GM21447 (cell line): ENCODE measurements at regions not wholly inside any gene's neighbourhood (a gene's known extent, or its start where the extent isn't known, plus 50 kb on each side); places are given as distances from the start of the nearest gene placed in this dataset.

Source experiments
- ATAC-seq: cut with Tn5 transposase; IDR thresholded peaks from one replicate; pipeline ENCODE4 v1.9.1; 2021; ENCODE audit not compliant: unreplicated experiment

DNA sequence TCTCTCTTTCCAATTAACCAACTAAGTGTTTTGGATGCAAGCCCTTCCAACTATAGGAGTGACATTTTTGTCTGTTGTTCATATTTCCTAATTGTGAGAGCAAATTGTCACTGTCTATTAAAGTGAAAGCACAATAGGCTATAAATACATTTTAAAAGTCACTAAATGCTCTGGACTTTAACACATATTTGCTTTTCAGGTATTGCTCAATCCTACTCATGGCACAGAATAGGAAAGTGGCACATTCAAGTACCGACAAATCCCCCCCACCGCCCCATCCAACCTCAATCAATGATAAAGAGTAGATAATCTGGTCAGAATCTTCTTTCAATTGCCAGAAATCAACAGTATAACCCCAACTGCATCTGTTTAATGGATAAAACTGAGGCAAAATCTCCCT lies 419.8 kb downstream of the PLK2 start:
- ATAC-seq, result no peak

DNA sequence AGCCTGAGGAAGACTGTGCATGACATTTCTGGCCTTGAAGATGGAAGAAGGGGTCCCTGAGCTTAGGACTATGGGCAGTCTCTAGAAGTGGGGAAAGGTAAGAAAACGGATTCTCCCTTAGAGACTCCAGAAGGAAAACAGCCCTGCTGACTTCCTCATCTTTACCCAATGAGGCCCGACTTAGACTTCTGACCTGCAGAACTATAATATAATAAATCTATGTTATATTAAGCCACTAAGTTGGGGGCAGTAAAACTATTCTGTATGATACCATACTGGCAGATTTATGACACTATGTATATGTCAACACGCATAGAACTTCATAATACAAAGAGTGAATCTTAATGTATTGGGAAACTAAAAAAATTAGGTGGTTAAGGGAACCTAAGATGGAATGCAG lies 422.0 kb downstream of the PLK2 start:
- no peak for ATAC-seq

DNA sequence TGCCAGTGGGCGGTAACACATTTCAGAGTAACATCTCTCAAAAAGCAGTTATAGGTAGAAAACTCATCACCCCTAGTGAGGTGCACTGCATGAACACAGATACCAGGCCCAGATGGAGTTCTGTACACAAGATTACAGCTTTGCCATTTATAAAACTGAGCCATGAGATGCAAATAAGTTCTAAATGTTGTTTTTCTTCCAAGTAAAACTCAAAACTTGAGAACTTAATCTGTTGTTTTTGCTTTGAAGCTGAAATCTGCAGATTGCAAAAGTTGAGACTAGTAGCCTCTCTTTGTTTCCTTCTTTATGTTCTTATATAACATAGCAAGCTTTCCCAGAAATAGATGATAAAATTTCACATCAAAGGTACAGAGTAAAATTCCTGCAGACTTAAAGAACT lies 434.1 kb downstream of the PLK2 start:
- no peak for ATAC-seq

DNA sequence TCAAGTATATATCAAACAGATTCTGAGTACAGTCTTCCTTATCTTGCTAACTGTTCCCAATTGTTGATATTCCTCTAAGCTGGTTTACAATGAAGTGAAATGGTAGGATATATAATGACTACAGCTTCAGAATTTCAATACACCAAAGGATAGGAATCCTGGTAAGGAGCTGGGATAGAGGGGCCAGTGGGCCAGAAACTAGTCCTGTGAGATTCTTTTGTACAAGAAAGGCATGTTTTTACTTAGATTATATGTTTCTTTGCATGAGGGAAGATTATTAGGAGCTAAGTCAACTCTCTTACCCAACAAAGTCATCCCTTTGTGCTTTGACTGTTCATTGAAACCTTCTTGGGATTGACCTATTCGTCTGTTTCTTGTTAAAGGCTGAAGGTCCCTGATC lies 435.7 kb downstream of the PLK2 start:
- no peak for ATAC-seq

DNA sequence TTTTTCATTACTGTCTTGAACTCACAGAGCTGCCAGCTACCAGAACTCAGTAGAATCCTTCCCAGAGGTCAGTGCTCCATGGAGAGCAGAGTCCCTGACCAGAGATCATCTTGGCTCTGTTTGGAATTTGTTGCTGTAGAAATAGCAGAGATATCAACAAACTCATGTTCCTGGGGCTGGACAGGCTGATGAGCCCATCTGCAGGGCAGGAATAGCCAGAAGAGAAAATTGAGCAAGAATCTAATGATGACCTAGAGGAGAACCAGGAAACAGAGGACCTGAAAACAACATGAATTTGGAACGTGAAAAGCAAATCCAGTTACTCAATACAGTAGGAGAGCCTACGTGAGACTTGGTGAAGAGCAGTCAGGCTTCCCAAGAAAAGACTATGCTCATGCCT lies 437.8 kb downstream of the PLK2 start:
- no peak for ATAC-seq

DNA sequence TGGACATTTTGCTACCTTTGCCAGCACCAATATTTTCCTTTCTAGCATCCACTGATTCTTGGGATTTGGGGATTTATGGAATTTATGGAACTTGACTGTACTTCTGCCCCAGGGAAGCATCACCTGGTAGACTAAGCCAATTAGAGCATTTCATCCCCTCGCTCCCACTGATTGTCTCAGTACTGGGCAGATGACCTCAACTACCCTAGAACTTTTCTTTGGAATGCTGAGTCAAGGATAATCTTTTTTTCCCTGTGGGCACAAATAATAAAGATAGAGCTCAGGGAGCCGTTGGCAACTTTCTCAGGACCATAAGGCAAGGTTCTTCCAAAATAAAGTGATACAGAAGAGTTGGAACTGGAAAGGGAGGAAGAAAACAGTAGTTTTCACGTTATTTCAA lies 438.4 kb downstream of the PLK2 start:
- no peak for ATAC-seq

DNA sequence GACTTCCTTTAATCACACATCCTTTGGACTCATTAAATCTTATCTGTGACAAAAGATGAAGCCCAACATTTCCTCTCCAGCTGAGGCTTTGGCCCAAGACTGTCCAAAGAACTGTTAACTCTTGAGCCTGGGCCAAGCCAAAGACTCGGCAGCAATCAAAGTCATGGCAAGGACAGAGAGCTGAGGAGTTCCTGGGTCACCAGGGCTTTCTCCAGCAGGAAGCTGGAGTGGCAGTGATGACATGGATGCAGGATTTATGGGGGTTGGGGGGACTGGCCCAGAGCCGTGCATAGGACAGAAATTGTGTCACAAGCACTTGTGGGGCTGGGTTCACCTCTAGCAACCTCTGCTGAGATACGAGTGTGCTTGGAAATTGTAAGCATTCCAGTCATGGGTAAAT lies 440.3 kb downstream of the PLK2 start:
- no peak for ATAC-seq

DNA sequence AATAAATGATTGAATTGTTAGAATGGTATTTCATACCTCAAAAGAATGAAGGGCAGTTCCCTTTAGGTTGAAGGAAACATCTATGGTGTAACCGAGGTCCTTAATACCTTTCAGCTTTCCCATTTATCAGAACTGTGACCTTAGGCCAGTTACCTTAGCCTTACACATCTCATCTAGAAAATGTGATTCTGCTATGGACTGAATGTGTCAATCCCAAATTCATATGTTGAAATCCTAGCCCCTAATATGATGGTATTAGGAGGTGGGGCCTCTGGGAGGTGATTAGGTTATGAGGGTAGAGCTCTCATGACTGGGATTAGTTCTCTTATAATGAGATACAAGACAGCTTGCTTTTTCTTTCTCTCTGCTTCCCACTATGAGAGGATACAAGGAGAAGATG lies 441.9 kb downstream of the PLK2 start:
- no peak for ATAC-seq

DNA sequence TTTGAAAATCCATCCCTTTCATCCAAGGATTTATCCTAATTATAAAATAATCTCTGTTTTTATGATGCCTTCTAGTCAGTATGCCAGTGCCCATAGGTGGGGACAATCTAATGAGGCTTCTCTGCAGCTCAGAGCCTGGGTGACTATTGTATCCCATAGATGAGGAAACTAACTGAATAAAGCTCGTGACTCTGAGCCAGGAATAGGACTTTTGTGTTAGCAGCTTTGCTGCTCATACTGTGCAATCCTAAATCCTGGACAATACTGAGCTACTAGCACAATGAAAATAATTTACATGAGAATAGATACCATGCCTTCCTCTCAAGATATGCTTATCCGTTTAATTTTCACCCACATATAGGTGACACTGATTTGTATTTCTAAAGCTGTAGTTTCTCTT lies 443.0 kb downstream of the PLK2 start:
- no peak for ATAC-seq

DNA sequence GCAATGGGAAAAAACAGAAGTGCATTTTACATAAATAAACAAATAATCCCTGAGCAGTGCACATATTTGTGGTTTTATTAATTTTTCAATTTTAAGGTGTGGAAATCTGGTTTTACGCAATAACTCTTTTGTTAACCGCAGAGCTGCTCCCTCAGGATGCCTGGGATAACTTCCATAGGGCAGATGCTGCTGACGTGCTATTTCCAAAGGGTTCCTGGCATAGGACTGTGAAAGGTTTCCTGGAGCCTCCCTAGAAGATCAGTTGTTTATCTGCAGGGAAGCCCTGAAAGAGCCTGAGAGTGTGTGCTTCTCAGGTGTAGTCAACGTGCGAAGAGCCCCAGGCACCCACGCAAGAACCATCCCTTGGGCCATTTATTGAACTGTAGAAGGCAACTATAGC lies 443.5 kb downstream of the PLK2 start:
- ATAC-seq, result no peak

DNA sequence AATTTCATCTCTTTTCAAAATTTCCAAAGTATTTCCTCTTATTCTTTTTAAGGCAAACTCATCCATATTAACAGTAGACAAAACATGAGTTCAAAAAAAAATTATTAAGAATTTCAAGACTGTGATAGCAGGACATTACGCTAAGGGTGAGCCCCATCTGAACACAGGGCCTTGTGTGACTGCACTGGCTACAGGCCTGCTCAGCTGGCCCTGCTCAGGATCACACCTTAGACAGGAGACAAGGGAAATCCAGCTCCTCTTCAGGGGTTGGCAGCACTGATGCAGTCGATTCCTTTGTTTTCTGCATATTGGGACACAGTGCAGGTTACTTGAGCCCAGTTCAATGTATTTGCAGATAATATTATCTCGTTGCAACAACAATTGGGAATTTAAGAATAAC lies 444.7 kb downstream of the PLK2 start:
- no peak for ATAC-seq

DNA sequence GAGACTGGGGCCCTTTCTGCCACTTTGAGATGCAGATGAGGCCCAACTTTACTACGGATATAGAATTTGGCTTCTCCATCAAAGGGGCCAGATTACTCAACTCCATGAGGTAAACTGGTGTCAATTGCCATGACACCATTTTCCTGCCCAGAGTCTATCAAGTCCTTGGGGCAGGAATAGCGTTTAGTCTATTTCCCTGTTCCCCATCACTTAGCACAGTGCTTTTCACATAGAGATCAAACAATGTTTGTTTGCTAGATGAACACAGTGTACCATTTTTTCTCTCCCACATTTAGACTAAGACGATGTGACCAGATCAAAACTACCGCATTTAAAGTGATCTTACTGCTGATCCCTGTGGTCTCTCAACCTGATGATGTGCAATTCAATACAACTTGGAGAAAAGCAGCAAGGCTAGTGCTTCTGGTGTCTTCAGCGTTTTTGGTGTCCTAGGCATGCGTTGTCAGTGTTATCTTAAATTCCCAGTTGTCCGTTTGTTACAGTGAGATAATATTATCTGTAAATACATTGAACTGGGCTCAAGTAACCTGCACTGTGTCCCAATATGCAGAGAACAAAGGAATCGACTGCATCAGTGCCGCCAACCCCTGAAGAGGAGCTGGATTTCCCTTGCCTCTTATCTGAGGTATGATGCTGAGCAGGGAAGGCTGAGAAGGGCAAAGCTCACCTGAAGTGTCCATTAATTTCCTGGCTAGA lies 446.2 kb downstream of the PLK2 start:
- ATAC-seq, result no peak

DNA sequence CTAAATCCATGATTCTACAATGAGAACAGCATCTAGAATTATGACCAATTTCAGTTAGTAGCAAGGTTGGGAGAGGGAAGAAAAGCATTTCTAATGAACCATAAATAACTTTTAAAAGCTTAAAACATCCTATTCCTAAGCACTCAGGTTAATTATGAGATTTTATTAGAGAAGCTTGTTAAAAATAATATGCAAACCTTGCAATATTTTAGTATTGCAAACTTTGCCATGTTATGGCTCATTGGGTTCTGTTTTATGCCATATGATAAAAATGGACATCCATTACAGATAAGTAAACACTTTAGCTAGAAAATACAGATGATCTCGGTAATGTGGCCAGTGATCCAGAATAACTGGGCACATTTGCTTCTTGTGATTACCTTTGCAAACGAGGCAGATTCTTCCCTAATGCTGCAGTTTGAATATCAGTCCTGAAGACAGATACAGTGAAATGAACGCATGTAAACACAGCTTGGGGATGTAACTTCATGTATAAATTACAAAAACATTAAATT lies 447.0 kb downstream of the PLK2 start:
- no peak for ATAC-seq

DNA sequence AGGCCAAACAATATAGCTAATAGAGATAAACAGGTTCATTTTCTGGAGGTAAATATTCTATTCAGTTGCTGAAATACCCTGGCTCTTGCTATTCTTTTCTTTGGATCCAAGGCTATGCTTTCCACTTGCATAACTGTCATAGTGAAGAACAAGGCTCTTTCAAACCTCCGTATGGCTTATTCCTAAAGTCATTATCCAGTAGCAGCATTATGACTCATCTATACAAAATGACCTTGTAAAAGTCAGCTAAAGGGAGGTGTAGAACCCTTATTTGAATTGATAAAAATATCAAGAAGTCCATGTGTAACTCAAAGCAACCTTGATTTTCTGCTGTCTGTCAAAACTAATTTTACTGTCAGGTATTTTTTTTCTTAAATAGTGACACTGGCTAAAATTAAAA lies 447.8 kb downstream of the PLK2 start:
- ATAC-seq, result no peak

DNA sequence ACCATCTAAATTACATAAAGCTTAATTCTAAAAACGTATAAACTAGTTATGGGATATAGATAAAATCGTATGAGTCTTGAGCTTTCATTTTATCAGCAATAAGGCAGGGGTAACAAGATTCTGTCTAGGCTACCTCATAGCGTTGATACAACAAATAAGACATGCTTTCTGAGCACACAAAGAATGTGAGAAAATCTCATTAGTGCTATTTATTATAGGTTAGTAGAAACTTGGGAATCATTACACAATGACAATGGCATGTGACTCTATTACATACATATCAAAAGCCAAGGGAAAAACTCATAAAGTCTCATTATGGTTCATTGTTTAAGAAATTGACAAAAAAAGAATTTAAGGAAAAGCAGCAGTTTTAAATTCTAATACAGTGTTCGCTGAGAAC lies 448.6 kb downstream of the PLK2 start:
- no peak for ATAC-seq

DNA sequence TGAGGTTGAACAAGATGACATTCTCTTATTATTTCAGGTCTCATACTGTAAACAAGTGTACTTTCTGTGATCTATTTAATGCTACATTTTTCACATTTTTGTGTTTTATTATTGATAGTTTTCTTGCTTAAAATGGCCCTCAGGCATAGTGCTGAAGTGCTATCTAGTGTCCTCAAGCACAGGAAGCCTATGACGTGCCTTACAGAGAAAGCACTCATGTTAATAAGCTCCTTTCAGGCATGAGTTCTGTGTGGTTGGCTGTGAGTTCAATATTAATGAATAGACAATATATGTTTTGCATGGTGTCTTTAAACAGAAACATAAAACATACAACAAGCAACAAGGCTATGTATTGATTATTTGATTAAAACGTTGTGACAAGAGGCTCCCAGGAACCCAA lies 450.1 kb downstream of the PLK2 start:
- ATAC-seq, result no peak

DNA sequence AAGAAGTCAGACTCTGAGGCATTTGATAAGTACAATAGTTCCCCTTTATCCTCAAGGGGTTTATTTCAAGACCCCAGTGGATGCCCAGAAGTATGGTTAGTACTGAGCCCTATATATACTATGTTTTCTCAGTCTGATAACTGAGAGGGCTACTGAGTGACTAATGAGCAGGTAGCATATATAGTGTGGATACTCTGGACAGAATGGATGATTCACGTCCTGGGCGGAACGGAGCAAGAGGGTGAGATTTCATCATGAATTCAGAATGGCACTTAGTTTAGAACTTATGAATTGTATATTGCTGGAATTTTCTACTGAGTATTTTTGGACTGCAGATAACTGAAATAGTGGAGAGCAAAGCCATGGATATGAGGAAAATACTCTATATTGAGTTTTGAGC lies 457.6 kb downstream of the PLK2 start:
- no peak for ATAC-seq

DNA sequence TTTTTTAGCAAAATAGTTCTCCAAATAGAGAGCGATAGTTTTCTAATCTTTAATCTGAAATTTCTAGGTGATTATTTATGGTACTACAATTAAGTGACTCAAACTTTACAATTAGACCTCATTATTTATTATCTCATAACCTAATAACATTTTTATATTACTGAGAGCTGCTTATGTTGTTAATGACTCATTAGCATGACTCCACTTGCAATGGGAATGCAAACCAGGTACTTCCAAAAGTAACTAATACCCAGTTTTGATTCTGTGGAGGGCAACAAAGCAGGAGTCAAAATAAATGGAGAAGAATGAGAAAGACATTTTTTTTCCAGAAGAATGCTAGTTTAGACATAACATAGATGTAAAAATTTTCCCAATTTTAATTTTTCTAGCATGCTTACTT lies 466.0 kb downstream of the PLK2 start:
- no peak for ATAC-seq

DNA sequence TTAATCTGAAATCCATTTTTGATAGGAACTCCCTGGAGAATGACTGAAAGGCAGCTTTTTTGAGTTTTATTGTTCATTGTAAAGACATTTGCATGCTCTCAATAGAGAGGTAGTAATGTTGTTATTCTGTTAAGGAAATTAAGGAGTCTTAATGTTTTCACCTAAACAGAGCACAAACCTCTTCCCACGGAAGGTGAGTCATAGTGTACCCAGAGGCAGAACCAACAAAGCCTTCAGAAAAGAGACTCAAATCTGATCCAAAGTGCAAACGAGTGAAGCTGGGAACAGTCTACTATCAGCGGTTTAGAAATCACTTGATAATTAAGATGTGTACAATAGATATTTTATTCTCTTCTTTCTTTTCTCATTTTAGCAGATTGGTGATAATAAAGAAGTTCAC lies 470.5 kb downstream of the PLK2 start:
- ATAC-seq, result no peak

DNA sequence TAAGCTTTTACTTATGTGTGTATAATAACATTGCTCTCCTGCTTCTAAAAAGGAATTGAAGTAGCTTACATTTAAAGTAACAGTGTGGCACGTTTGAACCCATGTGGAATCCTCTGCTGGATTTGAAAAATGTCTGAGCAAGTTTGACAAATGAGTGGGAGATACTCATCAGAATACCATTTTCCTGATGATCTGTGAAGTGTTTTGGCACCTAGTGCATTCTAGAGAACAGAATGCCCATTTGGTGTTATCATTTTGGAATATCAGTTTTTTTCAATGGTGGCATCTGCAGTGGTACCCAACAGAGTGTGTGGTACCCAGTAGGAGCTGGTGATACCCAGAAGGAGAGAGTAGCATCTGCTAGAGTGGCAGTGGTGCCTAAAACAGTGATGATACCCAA lies 471.1 kb downstream of the PLK2 start:
- ATAC-seq, result no peak

DNA sequence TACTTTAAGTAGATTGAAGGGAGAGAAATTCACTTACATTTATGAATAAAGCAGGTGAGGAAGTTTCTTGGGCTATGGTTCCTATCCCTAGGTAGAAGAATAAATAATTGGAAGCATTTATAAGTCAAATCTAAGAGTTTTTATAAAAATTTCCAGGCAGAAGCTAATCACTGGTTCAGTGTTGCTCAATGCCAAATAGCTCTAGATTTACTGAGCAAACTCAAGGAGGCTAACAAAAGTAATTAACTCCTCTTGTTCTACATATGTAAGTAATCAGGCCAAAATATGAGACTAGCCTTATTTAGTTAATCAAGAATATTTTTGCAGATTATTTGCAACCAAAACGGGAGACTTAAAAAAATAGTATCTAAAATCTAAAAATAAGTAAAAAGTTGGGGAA lies 472.3 kb downstream of the PLK2 start:
- ATAC-seq, result no peak

DNA sequence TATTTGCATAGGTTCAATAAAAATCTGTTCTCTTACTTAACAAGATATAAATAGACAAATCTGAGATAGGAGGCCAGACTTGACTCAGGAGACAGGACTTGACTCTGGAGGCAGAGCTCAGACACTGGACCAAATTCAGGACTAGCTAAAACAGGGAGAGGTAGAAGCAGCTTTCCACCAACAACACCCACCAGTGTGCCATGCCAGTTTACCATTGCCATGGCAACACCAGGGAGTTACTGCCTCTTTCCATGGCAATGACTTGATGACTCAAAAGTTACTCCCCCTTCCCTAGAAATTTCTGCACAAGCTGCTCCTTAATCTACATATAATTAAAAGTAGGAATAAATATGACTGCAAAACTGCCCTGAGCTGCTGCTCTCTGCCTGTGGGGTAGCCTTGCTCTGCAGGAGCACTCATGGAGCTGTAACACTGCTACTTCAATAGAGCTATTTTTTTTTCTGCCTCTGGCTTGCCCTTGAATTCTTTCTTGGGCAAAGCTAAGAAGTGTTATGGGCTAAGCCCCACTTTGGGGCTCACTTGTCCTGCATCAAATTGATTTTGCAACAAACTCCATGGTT lies 473.0 kb downstream of the PLK2 start:
- no peak for ATAC-seq

DNA sequence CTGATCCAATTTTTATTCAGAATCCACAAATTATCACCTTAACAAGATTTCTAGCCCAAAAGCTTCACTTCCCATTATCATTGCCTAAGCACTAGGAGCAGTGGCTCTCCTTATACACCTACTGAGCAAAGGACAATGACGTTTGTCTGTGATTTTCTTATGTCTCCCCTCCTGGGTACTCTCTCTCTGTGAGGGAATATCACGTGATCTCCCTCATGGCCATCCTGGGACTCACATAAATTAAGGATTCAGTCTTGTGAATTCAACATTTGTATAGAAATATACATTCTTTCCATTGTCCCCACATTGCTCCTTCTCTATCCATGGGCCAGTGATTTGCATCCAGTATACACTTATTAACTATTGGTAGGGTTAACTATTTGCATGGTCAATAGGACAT lies 476.5 kb downstream of the PLK2 start:
- no peak for ATAC-seq
